WTC11 (cell line): ENCODE measurements at regions not wholly inside any gene's neighbourhood (a gene's known extent, or its start where the extent isn't known, plus 50 kb on each side); places are given as distances from the start of the nearest gene placed in this dataset.

Experiments used
- ATAC-seq: fragments of 200-7000 bp; cut with Tn5 transposase; 2 replicates; pipeline ENCODE4 v1.10.0; 2021; ENCODE audit warnings: mild to moderate bottlenecking, moderate library complexity
- CTCF ChIA-PET: fragments of 300-600 bp; sonication (Branson Sonifier 250); formaldehyde crosslinking; loops from one replicate; lab custom pipeline; 2021; ENCODE audit warnings: antibody characterized with exemption; lab: Charles Lee
- POLR2A ChIA-PET: fragments of 350-600 bp; sonication (Branson Sonifier 250); formaldehyde crosslinking; loops from one replicate; lab custom pipeline; 2021; ENCODE audit warnings: antibody characterized with exemption; lab: Charles Lee
- DNase-seq: peaks from one replicate; pipeline ENCODE4 v3.0.0; 2021; ENCODE audit warnings: low spot score
- H3K27ac Mint-ChIP-seq: 2 replicates; pipeline ENCODE4 v1.8.0; 2021; ENCODE audit warnings: mixed read lengths
- H3K27me3 Mint-ChIP-seq: 2 replicates; pipeline ENCODE4 v1.8.0; 2021; ENCODE audit warnings: low read depth, mild to moderate bottlenecking, moderate library complexity, mixed read lengths
- H3K36me3 Mint-ChIP-seq: 2 replicates; pipeline ENCODE4 v1.8.0; 2021; ENCODE audit warnings: mixed read lengths
- H3K4me1 Mint-ChIP-seq: 2 replicates; pipeline ENCODE4 v1.8.0; 2022; ENCODE audit warnings: mixed read lengths
- H3K4me3 Mint-ChIP-seq: 2 replicates; pipeline ENCODE4 v1.8.0; 2021; ENCODE audit warnings: mild to moderate bottlenecking, moderate library complexity, mixed read lengths
- H3K9me3 Mint-ChIP-seq: 2 replicates; pipeline ENCODE4 v1.8.0; 2021; ENCODE audit warnings: mixed read lengths
- ATF1 ChIP-seq: sonication (generic); formaldehyde crosslinking; IDR thresholded peaks from 2 replicates; pipeline ENCODE4 v1.8.1; 2023; ENCODE audit warnings: mild to moderate bottlenecking, moderate library complexity, missing genetic modification reagents
- CREB1 ChIP-seq: sonication (generic); formaldehyde crosslinking; IDR thresholded peaks from 2 replicates; pipeline ENCODE4 v1.8.0; 2023; ENCODE audit warnings: mild to moderate bottlenecking, missing genetic modification reagents
- CREM ChIP-seq: sonication (generic); formaldehyde crosslinking; IDR thresholded peaks from 2 replicates; pipeline ENCODE4 v1.8.1; 2022; ENCODE audit warnings: mild to moderate bottlenecking, missing genetic modification reagents, moderate library complexity
- FOXJ3 ChIP-seq: sonication (generic); formaldehyde crosslinking; IDR thresholded peaks from 2 replicates; pipeline ENCODE4 v1.9.0; 2021; ENCODE audit warnings: missing genetic modification reagents, mild to moderate bottlenecking, borderline replicate concordance
- GRHL2 ChIP-seq: fragments of 250-450 bp; sonication (Bioruptor Pico); IDR thresholded peaks from 2 replicates; pipeline ENCODE4 v1.8.0; 2022; ENCODE audit warnings: mild to moderate bottlenecking, moderate library complexity; ENCODE audit not compliant: insufficient replicate concordance, severe bottlenecking
- GTF2I ChIP-seq: fragments of 250-450 bp; sonication (Bioruptor Pico); conservative IDR thresholded peaks from 2 replicates; pipeline ENCODE4 v1.4.0; 2021; ENCODE audit warnings: mild to moderate bottlenecking
- HMGA2 ChIP-seq: fragments of 250-450 bp; sonication (Bioruptor Pico); IDR thresholded peaks from 2 replicates; pipeline ENCODE4 v1.4.0; 2021; ENCODE audit warnings: mild to moderate bottlenecking, moderate library complexity
- NFYB ChIP-seq: sonication (generic); formaldehyde crosslinking; conservative IDR thresholded peaks from 2 replicates; pipeline ENCODE4 v1.8.0; 2022; ENCODE audit warnings: low read depth, missing genetic modification reagents
- NR3C1 ChIP-seq: sonication (generic); formaldehyde crosslinking; conservative IDR thresholded peaks from 2 replicates; pipeline ENCODE4 v1.8.1; 2023; ENCODE audit warnings: low read depth, mild to moderate bottlenecking, missing genetic modification reagents
- PRRX2 ChIP-seq: fragments of 250-450 bp; sonication (Bioruptor Pico); IDR thresholded peaks from 2 replicates; pipeline ENCODE4 v1.8.0; 2021; ENCODE audit warnings: mild to moderate bottlenecking
- ZNF219 ChIP-seq: sonication (generic); formaldehyde crosslinking; IDR thresholded peaks from 2 replicates; pipeline ENCODE4 v1.8.0; 2023; ENCODE audit warnings: missing genetic modification reagents, mild to moderate bottlenecking, borderline replicate concordance
- ZNF416 ChIP-seq: fragments of 250-450 bp; sonication (Bioruptor Pico); IDR thresholded peaks from 2 replicates; pipeline ENCODE4 v1.9.0; 2021; ENCODE audit warnings: mild to moderate bottlenecking, inconsistent platforms
- TF ChIP-seq, protein P1 (sequence below): fragments of 250-450 bp; sonication (Bioruptor Pico); IDR thresholded peaks from 2 replicates; pipeline ENCODE4 v1.9.0; 2021; ENCODE audit warnings: mild to moderate bottlenecking
- TF ChIP-seq, protein P2 (sequence below): sonication (generic); formaldehyde crosslinking; IDR thresholded peaks from 2 replicates; pipeline ENCODE4 v1.8.1; 2023; ENCODE audit warnings: mild to moderate bottlenecking, missing genetic modification reagents
- TF ChIP-seq, protein P3 (sequence below): sonication (generic); formaldehyde crosslinking; conservative IDR thresholded peaks from 2 replicates; pipeline ENCODE4 v1.8.1; 2023; ENCODE audit warnings: mild to moderate bottlenecking, low read depth, missing genetic modification reagents, moderate library complexity
- TF ChIP-seq, protein P4 (sequence below): sonication (generic); formaldehyde crosslinking; IDR thresholded peaks from 2 replicates; pipeline ENCODE4 v1.8.0; 2022; ENCODE audit warnings: mild to moderate bottlenecking, missing genetic modification reagents
- TF ChIP-seq, protein P5 (sequence below): sonication (generic); formaldehyde crosslinking; IDR thresholded peaks from 2 replicates; pipeline ENCODE4 v1.8.0; 2023; ENCODE audit warnings: mild to moderate bottlenecking, missing genetic modification reagents
- TF ChIP-seq, protein P6 (sequence below): sonication (generic); formaldehyde crosslinking; IDR thresholded peaks from 2 replicates; pipeline ENCODE4 v1.8.1; 2023; ENCODE audit warnings: mild to moderate bottlenecking, moderate library complexity, missing genetic modification reagents
- TF ChIP-seq, protein P7 (sequence below): fragments of 250-450 bp; sonication (Bioruptor Pico); IDR thresholded peaks from 2 replicates; pipeline ENCODE4 v1.8.0; 2021; ENCODE audit warnings: mild to moderate bottlenecking

DNA sequence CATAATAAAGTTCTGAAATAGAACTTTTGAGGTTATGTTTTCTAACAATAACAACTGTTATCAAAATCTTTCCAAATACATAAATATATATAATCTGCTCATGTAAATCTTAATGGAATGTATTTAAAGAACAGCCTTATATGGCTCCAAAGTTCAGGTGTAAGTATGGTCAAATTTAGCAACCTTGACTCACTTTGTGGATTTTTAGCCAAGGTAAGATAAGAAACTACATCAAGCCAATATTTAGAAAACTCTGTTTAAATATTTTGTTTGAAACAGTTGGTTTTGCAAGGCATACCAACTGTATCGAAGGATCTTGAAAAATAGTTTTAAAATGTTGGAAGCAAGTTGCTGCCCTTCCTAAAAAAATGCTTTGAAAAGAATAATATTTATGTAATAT, 228.9 kb upstream of the SEMA3D start (continued):
- TF ChIP-seq, protein P1, sequence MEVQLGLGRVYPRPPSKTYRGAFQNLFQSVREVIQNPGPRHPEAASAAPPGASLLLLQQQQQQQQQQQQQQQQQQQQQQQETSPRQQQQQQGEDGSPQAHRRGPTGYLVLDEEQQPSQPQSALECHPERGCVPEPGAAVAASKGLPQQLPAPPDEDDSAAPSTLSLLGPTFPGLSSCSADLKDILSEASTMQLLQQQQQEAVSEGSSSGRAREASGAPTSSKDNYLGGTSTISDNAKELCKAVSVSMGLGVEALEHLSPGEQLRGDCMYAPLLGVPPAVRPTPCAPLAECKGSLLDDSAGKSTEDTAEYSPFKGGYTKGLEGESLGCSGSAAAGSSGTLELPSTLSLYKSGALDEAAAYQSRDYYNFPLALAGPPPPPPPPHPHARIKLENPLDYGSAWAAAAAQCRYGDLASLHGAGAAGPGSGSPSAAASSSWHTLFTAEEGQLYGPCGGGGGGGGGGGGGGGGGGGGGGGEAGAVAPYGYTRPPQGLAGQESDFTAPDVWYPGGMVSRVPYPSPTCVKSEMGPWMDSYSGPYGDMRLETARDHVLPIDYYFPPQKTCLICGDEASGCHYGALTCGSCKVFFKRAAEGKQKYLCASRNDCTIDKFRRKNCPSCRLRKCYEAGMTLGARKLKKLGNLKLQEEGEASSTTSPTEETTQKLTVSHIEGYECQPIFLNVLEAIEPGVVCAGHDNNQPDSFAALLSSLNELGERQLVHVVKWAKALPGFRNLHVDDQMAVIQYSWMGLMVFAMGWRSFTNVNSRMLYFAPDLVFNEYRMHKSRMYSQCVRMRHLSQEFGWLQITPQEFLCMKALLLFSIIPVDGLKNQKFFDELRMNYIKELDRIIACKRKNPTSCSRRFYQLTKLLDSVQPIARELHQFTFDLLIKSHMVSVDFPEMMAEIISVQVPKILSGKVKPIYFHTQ (CRISPR knock-in tag): no peak
- no peak for TF ChIP-seq GRHL2 (CRISPR knock-in tag)
- TF ChIP-seq HMGA2 (CRISPR knock-in tag): no peak
- no peak for TF ChIP-seq ZNF219
- no peak for TF ChIP-seq CREM (CRISPR knock-in tag)
- TF ChIP-seq ZNF416 (CRISPR knock-in tag): no peak
- TF ChIP-seq, protein P2, sequence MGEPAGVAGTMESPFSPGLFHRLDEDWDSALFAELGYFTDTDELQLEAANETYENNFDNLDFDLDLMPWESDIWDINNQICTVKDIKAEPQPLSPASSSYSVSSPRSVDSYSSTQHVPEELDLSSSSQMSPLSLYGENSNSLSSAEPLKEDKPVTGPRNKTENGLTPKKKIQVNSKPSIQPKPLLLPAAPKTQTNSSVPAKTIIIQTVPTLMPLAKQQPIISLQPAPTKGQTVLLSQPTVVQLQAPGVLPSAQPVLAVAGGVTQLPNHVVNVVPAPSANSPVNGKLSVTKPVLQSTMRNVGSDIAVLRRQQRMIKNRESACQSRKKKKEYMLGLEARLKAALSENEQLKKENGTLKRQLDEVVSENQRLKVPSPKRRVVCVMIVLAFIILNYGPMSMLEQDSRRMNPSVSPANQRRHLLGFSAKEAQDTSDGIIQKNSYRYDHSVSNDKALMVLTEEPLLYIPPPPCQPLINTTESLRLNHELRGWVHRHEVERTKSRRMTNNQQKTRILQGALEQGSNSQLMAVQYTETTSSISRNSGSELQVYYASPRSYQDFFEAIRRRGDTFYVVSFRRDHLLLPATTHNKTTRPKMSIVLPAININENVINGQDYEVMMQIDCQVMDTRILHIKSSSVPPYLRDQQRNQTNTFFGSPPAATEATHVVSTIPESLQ: no peak
- no peak for TF ChIP-seq ATF1 (CRISPR knock-in tag)
- no peak for TF ChIP-seq GTF2I (CRISPR knock-in tag)
- TF ChIP-seq CREB1: no peak
- TF ChIP-seq NFYB (CRISPR knock-in tag): no peak
- no peak for TF ChIP-seq NR3C1 (CRISPR knock-in tag)
- TF ChIP-seq, protein P3, sequence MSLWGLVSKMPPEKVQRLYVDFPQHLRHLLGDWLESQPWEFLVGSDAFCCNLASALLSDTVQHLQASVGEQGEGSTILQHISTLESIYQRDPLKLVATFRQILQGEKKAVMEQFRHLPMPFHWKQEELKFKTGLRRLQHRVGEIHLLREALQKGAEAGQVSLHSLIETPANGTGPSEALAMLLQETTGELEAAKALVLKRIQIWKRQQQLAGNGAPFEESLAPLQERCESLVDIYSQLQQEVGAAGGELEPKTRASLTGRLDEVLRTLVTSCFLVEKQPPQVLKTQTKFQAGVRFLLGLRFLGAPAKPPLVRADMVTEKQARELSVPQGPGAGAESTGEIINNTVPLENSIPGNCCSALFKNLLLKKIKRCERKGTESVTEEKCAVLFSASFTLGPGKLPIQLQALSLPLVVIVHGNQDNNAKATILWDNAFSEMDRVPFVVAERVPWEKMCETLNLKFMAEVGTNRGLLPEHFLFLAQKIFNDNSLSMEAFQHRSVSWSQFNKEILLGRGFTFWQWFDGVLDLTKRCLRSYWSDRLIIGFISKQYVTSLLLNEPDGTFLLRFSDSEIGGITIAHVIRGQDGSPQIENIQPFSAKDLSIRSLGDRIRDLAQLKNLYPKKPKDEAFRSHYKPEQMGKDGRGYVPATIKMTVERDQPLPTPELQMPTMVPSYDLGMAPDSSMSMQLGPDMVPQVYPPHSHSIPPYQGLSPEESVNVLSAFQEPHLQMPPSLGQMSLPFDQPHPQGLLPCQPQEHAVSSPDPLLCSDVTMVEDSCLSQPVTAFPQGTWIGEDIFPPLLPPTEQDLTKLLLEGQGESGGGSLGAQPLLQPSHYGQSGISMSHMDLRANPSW (CRISPR knock-in tag): no peak

DNA sequence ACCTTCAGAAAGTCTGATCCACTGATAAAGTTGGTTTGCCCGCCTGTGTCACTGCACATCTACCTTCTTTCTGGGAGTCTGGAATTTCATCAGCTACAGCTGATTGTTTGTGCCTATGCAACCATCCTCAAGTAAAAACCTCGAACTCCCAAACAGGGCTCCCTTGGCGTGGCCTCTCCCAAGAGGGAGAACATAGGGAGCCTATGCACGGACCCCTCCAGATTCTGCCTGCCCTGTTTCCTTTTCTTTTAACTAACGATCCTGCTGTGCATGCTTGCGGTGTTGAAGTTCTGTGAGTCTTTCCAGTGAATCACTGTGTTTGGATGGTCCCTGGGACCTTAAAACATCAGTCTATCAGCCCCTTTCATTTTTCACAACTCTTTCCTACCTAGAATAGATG, 226.9 kb upstream of the SEMA3D start:
- ChIA-PET POLR2A (no interaction called here), CTCF (no interaction called here)
- no peak overlapping the region for H3K27ac Mint-ChIP-seq
- H3K9me3 Mint-ChIP-seq: no peaks in the 10 kb centered on the region
- TF ChIP-seq, protein P4, sequence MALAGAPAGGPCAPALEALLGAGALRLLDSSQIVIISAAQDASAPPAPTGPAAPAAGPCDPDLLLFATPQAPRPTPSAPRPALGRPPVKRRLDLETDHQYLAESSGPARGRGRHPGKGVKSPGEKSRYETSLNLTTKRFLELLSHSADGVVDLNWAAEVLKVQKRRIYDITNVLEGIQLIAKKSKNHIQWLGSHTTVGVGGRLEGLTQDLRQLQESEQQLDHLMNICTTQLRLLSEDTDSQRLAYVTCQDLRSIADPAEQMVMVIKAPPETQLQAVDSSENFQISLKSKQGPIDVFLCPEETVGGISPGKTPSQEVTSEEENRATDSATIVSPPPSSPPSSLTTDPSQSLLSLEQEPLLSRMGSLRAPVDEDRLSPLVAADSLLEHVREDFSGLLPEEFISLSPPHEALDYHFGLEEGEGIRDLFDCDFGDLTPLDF: no peak
- TF ChIP-seq, all 79 proteins: peak for 0
- DNase-seq (no peak), ATAC-seq (peak; percentile 83)
- no peaks in the 10 kb centered on the region for H3K27me3 Mint-ChIP-seq
- H3K36me3 Mint-ChIP-seq: no peaks in the 10 kb centered on the region
- no peak overlapping the region for H3K4me3 Mint-ChIP-seq
- H3K4me1 Mint-ChIP-seq: peaks cover 14% of the 10 kb centered on the region

DNA sequence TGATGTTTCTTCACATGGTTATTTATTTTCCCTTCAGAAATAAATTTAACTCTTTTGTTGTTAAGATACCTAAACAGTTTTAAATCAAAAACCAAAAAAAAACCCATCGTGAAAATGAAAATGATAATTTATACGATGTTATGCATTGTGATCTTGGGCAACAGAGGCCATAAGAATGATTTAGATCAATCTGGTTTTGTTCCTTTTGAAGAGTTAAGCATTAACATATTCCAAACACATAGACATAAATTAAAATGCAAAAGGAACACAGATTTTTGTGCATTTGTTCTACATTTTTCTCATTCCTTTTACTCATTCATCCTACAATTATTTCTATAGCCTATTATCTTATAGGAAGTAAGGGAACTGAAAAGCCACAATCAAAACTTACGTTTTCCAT, 226.1 kb upstream of the SEMA3D start:
- no peaks in the 10 kb centered on the region for H3K27me3 Mint-ChIP-seq
- H3K4me1 Mint-ChIP-seq: peaks cover 14% of the 10 kb centered on the region
- H3K36me3 Mint-ChIP-seq: no peaks in the 10 kb centered on the region
- ChIA-PET POLR2A (no interaction called here), CTCF (no interaction called here)
- H3K27ac Mint-ChIP-seq: no peak overlapping the region
- no peaks in the 10 kb centered on the region for H3K9me3 Mint-ChIP-seq
- ATAC-seq: no peak
- no peak overlapping the region for H3K4me3 Mint-ChIP-seq
- no peak for DNase-seq
- TF ChIP-seq ZNF416 (CRISPR knock-in tag) (no peak), NFYB (CRISPR knock-in tag) (no peak), PRRX2 (CRISPR knock-in tag) (no peak), FOXJ3 (no peak)
- TF ChIP-seq, protein P5, sequence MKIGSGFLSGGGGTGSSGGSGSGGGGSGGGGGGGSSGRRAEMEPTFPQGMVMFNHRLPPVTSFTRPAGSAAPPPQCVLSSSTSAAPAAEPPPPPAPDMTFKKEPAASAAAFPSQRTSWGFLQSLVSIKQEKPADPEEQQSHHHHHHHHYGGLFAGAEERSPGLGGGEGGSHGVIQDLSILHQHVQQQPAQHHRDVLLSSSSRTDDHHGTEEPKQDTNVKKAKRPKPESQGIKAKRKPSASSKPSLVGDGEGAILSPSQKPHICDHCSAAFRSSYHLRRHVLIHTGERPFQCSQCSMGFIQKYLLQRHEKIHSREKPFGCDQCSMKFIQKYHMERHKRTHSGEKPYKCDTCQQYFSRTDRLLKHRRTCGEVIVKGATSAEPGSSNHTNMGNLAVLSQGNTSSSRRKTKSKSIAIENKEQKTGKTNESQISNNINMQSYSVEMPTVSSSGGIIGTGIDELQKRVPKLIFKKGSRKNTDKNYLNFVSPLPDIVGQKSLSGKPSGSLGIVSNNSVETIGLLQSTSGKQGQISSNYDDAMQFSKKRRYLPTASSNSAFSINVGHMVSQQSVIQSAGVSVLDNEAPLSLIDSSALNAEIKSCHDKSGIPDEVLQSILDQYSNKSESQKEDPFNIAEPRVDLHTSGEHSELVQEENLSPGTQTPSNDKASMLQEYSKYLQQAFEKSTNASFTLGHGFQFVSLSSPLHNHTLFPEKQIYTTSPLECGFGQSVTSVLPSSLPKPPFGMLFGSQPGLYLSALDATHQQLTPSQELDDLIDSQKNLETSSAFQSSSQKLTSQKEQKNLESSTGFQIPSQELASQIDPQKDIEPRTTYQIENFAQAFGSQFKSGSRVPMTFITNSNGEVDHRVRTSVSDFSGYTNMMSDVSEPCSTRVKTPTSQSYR: no peak
- TF ChIP-seq, protein P6, sequence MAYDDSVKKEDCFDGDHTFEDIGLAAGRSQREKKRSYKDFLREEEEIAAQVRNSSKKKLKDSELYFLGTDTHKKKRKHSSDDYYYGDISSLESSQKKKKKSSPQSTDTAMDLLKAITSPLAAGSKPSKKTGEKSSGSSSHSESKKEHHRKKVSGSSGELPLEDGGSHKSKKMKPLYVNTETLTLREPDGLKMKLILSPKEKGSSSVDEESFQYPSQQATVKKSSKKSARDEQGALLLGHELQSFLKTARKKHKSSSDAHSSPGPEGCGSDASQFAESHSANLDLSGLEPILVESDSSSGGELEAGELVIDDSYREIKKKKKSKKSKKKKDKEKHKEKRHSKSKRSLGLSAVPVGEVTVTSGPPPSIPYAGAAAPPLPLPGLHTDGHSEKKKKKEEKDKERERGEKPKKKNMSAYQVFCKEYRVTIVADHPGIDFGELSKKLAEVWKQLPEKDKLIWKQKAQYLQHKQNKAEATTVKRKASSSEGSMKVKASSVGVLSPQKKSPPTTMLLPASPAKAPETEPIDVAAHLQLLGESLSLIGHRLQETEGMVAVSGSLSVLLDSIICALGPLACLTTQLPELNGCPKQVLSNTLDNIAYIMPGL: no peak
- TF ChIP-seq, protein P7, sequence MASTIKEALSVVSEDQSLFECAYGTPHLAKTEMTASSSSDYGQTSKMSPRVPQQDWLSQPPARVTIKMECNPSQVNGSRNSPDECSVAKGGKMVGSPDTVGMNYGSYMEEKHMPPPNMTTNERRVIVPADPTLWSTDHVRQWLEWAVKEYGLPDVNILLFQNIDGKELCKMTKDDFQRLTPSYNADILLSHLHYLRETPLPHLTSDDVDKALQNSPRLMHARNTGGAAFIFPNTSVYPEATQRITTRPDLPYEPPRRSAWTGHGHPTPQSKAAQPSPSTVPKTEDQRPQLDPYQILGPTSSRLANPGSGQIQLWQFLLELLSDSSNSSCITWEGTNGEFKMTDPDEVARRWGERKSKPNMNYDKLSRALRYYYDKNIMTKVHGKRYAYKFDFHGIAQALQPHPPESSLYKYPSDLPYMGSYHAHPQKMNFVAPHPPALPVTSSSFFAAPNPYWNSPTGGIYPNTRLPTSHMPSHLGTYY (CRISPR knock-in tag): no peak
